ENCODE measurements at regions not wholly inside any gene's neighbourhood (a gene's known extent, or its start where the extent isn't known, plus 50 kb on each side); places are given as distances from the start of the nearest gene placed in this dataset.

DNA sequence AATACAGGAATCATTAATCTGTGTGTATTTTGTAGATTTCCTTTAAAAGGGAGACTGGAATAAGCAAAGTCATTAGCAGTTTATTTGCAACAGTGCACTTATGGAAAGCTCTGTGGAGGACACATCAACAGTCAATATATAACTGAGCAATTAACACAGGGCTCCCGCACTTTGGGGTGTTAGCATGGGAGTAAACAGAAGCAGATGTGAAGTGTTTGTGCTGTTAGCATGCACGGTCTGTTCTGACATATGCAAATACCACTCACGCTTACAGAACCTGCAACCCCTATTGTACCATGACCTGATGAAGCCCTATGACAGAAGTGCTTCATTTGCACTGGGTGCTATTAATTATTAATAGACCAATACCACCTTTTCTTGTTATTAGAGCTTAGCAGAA lies 118.9 kb downstream of the PPP1R3A start:
- no peak for DNase-seq

DNA sequence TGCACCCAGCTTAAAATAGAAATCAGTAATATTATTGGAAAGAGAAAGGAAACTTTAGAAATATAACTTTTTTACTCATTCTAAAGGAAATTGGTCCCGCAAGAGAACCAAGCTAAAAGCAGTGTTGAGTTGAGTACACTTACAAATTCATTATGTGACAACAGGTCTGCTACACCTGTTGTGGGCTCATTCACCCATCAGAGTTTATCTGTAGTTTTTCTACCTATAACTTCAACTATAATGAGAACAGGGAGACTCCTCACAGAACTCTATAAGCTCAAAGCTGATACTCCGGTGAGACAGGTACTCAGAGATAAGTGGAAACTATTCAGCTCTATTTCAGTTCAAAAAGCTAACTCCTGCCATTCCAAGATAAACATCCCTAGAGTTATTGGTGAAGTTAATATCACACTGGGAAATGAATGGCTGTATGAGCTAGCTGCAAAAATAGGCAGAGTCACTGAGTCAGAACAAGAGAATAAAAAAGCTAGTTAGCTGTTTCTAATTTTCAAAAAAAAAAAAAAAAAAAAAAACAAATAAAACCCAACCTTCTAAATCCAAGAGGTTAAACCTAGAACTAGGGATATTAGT lies 121.3 kb downstream of the PPP1R3A start:
- Mint-ChIP-seq H3K4me3 (no peak overlapping the region), H3K9me3 (peaks cover 0 to 12% (median 0%) of the 10 kb centered on the region in 7 donors), H3K27ac (no peak overlapping the region), H3K36me3 (no peaks in the 10 kb centered on the region), H3K4me1 (no peaks in the 10 kb centered on the region), H3K27me3 (no peaks in the 10 kb centered on the region)
- DNase-seq (no peak), ATAC-seq (ENCODE audit: low read depth in 2 of 2) (no peak)

More for the DNA sequence above, 118.9 kb downstream of the PPP1R3A start:
- Mint-ChIP-seq H3K27me3 (no peaks in the 10 kb centered on the region), H3K4me3 (no peak overlapping the region), H3K4me1 (no peaks in the 10 kb centered on the region), H3K36me3 (no peaks in the 10 kb centered on the region), H3K9me3 (peaks cover 0 to 5% (median 0%) of the 10 kb centered on the region in 7 donors), H3K27ac (no peak overlapping the region)
- no peak for ATAC-seq (ENCODE audit: low read depth in 2 of 2)

DNA sequence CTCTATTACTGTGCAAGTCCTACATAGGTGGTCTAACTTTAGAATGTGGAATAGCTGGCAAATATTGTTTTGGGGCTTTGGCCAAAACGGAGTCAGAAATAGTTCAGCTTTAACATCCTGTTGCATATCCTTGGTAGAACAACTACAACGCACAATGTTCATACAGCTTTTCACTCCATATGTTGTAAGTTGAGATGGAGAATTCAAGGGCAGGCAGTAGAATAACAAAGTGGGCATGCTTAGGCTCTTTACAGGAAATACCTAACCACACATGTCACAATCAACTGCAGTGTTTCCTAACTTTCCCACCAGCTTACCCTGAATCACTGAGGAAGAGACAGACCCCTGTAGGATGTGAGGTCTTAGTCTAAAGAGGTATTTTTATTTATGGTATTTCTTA lies 122.3 kb downstream of the PPP1R3A start:
- Mint-ChIP-seq H3K36me3 (no peaks in the 10 kb centered on the region), H3K27me3 (no peaks in the 10 kb centered on the region), H3K9me3 (peaks cover 0 to 11% (median 0%) of the 10 kb centered on the region in 7 donors), H3K4me3 (no peak overlapping the region), H3K27ac (no peak overlapping the region), H3K4me1 (no peaks in the 10 kb centered on the region)
- DNase-seq (no peak), ATAC-seq (ENCODE audit: low read depth in 2 of 2) (no peak)

DNA sequence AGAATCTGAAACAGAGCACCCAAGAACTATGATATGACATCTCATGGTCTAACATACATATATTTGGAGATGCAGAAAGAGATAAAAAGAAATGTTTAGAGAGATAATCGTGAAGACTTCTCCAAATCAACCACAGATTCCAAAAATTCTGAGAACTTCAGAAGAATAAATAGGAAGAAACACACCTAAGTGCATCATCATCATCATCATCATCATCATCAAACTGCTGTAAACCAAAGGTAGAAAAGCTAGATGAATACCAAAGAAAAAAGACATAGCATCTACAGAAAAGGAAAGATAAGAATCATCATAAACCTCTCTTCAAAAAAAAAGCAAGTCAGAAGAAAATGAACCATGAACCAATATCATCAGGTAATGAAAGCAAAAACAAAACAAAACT lies 124.2 kb downstream of the PPP1R3A start:
- Mint-ChIP-seq H3K4me3 (no peak overlapping the region), H3K27ac (no peak overlapping the region), H3K27me3 (no peaks in the 10 kb centered on the region), H3K36me3 (no peaks in the 10 kb centered on the region), H3K9me3 (peaks cover 0 to 10% (median 0%) of the 10 kb centered on the region in 7 donors), H3K4me1 (no peaks in the 10 kb centered on the region)
- no peak for ATAC-seq (ENCODE audit: low read depth in 2 of 2)
- DNase-seq, result no peak

DNA sequence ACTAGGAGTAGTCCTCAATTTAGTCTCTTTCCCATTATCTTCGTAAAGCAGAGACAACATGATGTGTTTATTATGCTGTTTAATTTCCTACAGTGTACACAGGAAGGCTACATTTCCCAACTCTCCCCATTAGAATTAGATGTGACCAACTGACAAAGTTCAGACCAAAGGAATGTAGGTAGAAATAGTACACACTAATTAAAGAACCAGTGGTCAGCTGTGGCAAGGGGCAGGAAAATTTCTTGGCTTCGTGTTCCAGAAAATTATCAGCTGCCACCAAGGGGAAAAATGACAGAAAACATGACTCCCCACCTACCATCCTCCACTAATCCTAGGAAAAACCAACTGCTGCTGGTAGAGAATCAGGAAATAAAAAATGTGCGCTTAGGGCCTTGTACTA lies 125.6 kb downstream of the PPP1R3A start:
- ATAC-seq (ENCODE audit: low read depth in 2 of 2) (no peak), DNase-seq (no peak)
- Mint-ChIP-seq H3K4me1 (no peaks in the 10 kb centered on the region), H3K27me3 (no peaks in the 10 kb centered on the region), H3K9me3 (peaks cover 0 to 9% (median 0%) of the 10 kb centered on the region in 7 donors), H3K36me3 (no peaks in the 10 kb centered on the region), H3K4me3 (no peak overlapping the region), H3K27ac (no peak overlapping the region)

DNA sequence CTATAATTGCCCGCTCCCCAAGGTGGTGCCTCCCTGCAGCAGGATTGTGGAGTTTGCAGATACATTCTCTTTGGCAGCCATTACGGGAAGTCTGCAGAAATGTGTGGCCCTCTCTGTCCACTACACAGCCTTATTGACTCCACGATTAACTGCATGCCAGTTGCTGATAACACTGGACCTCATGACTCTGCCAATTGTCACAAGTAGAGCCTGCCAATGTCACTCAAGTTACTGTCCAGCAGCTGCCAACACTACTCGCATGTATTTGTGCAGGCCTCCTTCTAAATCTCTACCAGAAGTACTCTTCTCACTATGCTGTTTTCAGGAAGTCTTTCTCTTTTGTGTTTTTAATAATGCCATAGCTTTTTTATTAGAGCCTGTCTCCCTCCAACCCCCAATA lies 128.8 kb downstream of the PPP1R3A start:
- no peak overlapping the region for H3K27ac Mint-ChIP-seq
- H3K9me3 Mint-ChIP-seq, result peaks cover 0 to 9% (median 0%) of the 10 kb centered on the region in 7 donors
- no peaks in the 10 kb centered on the region for H3K4me1 Mint-ChIP-seq
- ATAC-seq (ENCODE audit: low read depth in 2 of 2), result no peak
- no peaks in the 10 kb centered on the region for H3K36me3 Mint-ChIP-seq
- H3K4me3 Mint-ChIP-seq, result no peak overlapping the region
- H3K27me3 Mint-ChIP-seq, result no peaks in the 10 kb centered on the region
- DNase-seq, result no peak

DNA sequence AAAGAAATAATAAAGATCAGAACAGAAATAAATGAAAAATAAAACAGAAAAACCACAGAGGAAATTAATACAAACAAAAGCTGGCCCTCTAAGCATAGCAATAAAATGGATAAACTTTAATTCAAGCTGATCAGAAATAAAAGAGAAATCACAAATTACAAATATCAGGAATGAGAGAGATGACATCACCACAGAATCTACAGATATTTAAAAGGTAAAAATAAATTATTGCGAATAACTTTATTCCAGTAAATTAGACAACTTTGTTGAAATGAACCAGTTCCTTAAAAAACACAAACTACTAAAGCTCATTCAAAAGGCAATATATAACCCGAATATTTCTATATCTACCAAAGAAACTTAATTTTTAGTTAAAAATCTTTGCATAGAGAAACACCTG lies 131.7 kb downstream of the PPP1R3A start:
- Mint-ChIP-seq H3K27me3 (no peaks in the 10 kb centered on the region), H3K27ac (no peak overlapping the region), H3K36me3 (no peaks in the 10 kb centered on the region), H3K4me3 (no peak overlapping the region), H3K9me3 (peaks cover 0 to 4% (median 0%) of the 10 kb centered on the region in 7 donors), H3K4me1 (no peaks in the 10 kb centered on the region)
- ATAC-seq (ENCODE audit: low read depth in 2 of 2), result no peak
- no peak for DNase-seq

DNA sequence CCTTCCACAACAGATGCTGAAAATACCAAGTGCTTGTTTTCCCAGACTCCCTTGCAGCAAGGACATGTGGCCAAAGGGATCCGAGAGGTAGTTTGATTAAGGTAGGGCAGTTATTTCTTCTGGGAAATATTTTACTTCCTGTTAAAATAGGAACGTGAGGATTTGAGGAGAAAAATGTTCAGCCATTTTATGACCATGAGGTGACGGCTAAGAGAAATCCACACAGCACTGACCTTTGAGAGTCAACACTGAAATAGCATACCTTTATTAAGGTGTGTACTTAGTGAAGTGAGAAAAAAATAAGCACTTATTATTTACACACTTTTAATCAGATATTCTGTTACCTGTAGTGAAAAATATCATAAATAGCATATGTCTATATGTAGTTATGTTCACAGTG lies 133.9 kb downstream of the PPP1R3A start:
- no peaks in the 10 kb centered on the region for H3K27me3 Mint-ChIP-seq
- H3K27ac Mint-ChIP-seq, result peak overlapping the region in 1 of 6 donors; percentile 29
- ATAC-seq (ENCODE audit: low read depth in 2 of 2) (no peak), DNase-seq (no peak)
- no peak overlapping the region for H3K4me3 Mint-ChIP-seq
- no peaks in the 10 kb centered on the region for H3K36me3 Mint-ChIP-seq
- H3K4me1 Mint-ChIP-seq, result no peaks in the 10 kb centered on the region
- no peaks in the 10 kb centered on the region for H3K9me3 Mint-ChIP-seq

DNA sequence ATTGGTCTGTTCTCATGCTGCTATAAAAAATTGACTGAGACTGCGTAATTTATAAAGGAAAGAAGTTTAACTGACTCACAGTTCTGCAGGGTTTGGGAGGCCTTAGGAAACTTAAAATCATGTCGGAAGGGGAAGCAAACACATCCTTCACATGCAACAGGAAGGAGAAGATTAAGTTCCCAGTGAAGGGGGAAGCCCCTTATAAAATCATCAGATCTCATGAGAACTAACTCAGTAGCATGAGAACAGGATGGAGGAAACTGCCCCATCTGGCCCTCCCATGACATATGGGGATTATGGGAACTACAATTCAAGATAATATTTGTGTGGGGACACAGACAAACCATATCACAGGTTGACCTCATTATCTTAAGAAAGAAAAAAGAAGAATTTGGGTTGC lies 134.5 kb downstream of the PPP1R3A start:
- DNase-seq (no peak), ATAC-seq (ENCODE audit: low read depth in 2 of 2) (no peak)
- Mint-ChIP-seq H3K4me3 (no peak overlapping the region), H3K9me3 (no peaks in the 10 kb centered on the region), H3K27me3 (no peaks in the 10 kb centered on the region), H3K27ac (peak overlapping the region in 1 of 6 donors; percentile 29), H3K36me3 (no peaks in the 10 kb centered on the region), H3K4me1 (no peaks in the 10 kb centered on the region)

DNA sequence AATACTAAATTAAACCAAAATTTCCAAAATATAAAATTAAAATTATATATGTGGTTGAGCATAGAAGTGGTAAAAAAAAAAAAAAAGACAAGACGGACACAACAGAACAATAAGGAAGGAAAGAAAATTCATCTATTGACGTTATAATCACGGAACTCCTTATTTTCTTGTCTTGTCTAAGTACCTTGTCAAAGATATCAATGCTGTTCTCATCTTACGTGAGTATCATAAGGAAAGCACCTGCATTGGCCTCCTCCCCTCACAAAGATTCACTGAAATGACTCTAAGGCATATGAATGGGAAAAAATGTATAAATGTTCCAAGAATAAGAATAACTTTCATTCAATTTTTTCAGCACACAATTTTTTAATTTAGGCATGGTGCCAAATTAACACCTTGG lies 135.4 kb downstream of the PPP1R3A start:
- no peaks in the 10 kb centered on the region for H3K4me1 Mint-ChIP-seq
- no peak for ATAC-seq (ENCODE audit: low read depth in 2 of 2)
- no peaks in the 10 kb centered on the region for H3K9me3 Mint-ChIP-seq
- no peak overlapping the region for H3K27ac Mint-ChIP-seq
- no peak overlapping the region for H3K4me3 Mint-ChIP-seq
- no peaks in the 10 kb centered on the region for H3K27me3 Mint-ChIP-seq
- no peak for DNase-seq
- no peaks in the 10 kb centered on the region for H3K36me3 Mint-ChIP-seq

DNA sequence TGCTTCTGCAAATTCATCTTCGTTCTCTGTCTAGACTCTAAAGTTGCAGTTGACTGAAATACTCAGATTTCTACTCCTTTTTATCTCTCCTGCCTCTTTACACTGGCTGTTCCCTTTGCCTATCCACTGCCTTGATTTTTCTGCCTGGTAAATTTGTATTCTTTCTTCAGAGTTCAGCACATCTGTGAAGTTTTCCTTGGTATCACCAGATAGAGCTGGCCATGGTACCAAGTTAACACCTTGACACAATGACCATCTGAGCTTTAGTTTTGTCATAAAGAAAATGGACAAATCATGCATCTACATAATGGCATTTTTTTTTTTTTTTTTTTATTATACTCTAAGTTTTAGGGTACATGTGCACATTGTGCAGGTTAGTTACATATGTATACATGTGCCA lies 143.0 kb downstream of the PPP1R3A start:
- Mint-ChIP-seq H3K27ac (no peak overlapping the region), H3K27me3 (no peaks in the 10 kb centered on the region), H3K4me1 (no peaks in the 10 kb centered on the region), H3K4me3 (no peak overlapping the region), H3K9me3 (no peaks in the 10 kb centered on the region), H3K36me3 (no peaks in the 10 kb centered on the region)
- no peak for ATAC-seq (ENCODE audit: low read depth in 2 of 2)
- no peak for DNase-seq

DNA sequence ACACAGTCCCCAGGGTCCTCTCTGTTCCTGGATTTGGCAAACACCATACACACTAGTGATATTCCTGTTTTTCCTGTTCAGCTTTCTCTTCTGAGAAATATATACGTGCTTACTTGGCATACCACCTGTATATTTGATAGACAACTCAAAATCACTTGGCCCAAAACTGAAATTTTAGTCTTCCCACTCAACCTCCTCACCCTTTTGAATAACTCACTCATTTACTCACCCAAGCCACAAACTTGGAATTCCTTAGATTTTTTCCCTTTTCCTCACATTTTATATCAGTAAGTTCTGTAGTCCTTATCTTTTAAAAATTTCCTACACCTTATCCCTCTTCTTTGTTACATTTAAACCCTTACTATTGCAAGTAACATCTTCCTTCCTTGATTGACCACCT lies 143.4 kb downstream of the PPP1R3A start:
- H3K9me3 Mint-ChIP-seq, result no peaks in the 10 kb centered on the region
- DNase-seq, result no peak
- no peaks in the 10 kb centered on the region for H3K4me1 Mint-ChIP-seq
- no peaks in the 10 kb centered on the region for H3K27me3 Mint-ChIP-seq
- no peak for ATAC-seq (ENCODE audit: low read depth in 2 of 2)
- no peak overlapping the region for H3K27ac Mint-ChIP-seq
- no peak overlapping the region for H3K4me3 Mint-ChIP-seq
- H3K36me3 Mint-ChIP-seq, result no peaks in the 10 kb centered on the region

DNA sequence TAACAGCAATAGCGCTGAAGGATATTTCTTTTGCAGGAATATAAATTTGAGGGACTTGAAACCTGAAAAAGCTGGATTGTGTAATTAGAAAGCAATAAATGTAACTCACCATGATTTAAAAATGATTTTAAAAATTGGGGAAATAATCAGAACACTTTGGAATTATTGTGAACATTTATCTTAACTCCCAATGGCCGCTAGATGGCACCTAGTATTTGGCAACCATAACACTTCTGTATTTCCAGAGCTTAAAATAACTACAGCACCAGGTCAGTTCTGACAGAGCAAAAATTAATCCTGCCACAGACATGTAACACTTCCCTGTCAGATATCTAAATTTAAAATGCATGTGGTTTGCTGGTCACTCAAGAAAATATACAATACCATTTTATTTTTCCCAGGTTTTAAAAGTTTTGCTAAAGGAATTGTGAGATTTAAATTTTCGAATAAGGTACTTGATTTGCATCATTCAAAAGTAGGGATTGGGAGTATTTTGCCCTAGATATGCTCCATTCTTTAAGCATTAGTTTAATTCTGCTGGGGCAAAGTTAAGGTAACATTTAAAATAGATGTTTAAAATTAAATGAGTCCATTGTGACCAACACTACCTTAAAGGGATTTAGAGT lies 144.5 kb downstream of the PPP1R3A start:
- DNase-seq (no peak), ATAC-seq (ENCODE audit: low read depth in 2 of 2) (no peak)
- no peaks in the 10 kb centered on the region for H3K36me3 Mint-ChIP-seq
- H3K27ac Mint-ChIP-seq, result no peak overlapping the region
- no peak overlapping the region for H3K4me3 Mint-ChIP-seq
- peaks cover 0 to 2% (median 0%) of the 10 kb centered on the region in 7 donors for H3K9me3 Mint-ChIP-seq
- no peaks in the 10 kb centered on the region for H3K4me1 Mint-ChIP-seq
- no peaks in the 10 kb centered on the region for H3K27me3 Mint-ChIP-seq

DNA sequence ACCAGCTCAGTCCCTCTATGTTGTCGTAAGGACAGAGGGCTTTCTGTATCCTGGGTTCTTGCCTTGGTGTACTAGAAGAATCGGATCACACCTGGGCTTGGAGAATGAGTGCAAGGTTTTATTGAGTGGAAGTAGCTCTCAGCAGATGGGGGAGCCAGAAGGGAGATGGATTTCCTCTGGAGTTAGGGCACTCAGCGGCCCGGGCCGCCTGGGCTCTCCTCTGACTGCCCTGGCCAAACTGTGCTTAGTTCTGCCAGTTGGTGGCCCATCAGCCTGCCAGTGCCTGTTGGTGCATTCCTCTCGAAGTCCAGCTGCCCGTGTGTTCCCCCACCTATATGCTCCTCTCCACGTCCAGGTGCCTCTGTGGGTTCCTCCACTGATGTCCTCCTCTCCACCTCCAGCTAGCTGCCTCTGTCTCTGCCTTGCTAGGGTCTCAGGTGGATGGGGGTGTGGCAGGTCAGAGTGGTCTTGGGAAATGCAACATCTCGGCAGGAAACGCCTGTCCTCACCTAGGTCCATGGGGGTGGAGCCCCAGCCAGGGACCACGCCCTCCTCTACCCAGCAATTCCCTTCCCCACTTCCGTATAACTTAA lies 148.6 kb downstream of the PPP1R3A start:
- Mint-ChIP-seq H3K27ac (no peak overlapping the region), H3K36me3 (no peaks in the 10 kb centered on the region), H3K4me3 (no peak overlapping the region), H3K27me3 (no peaks in the 10 kb centered on the region), H3K4me1 (no peaks in the 10 kb centered on the region), H3K9me3 (peaks cover 0 to 2% (median 0%) of the 10 kb centered on the region in 7 donors)
- ATAC-seq (ENCODE audit: low read depth in 2 of 2), result no peak
- no peak for DNase-seq

Data from naive B cell (primary cell).